PC-9 (cell line): ENCODE measurements at regions not wholly inside any gene's neighbourhood (a gene's known extent, or its start where the extent isn't known, plus 50 kb on each side); places are given as distances from the start of the nearest gene placed in this dataset.

Experiments
- EZH2 ChIP-seq: fragments of 200-600 bp; sonication (generic); IDR thresholded peaks from 2 replicates; pipeline ENCODE4 v1.8.0; 2017; ENCODE audit warnings: antibody characterized with exemption, low read depth
- TF ChIP-seq, protein P1 (sequence below): fragments of 200-600 bp; sonication (generic); conservative IDR thresholded peaks from 2 replicates; pipeline ENCODE4 v1.6.1; 2017; ENCODE audit warnings: mixed run types, antibody characterized with exemption, mild to moderate bottlenecking, moderate library complexity

- TF ChIP-seq, protein P1, sequence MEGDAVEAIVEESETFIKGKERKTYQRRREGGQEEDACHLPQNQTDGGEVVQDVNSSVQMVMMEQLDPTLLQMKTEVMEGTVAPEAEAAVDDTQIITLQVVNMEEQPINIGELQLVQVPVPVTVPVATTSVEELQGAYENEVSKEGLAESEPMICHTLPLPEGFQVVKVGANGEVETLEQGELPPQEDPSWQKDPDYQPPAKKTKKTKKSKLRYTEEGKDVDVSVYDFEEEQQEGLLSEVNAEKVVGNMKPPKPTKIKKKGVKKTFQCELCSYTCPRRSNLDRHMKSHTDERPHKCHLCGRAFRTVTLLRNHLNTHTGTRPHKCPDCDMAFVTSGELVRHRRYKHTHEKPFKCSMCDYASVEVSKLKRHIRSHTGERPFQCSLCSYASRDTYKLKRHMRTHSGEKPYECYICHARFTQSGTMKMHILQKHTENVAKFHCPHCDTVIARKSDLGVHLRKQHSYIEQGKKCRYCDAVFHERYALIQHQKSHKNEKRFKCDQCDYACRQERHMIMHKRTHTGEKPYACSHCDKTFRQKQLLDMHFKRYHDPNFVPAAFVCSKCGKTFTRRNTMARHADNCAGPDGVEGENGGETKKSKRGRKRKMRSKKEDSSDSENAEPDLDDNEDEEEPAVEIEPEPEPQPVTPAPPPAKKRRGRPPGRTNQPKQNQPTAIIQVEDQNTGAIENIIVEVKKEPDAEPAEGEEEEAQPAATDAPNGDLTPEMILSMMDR = no peak
- no peak for TF ChIP-seq EZH2
These were observed 259.2 kb downstream of the GLRX3 start for GRCh38 chr10:130395248-130395936.
